ENCODE measurements at regions not wholly inside any gene's neighbourhood (a gene's known extent, or its start where the extent isn't known, plus 50 kb on each side); places are given as distances from the start of the nearest gene placed in this dataset.
A peak's percentile ranks its signal among the peaks of the same experiment; 100 is the strongest.

DNA sequence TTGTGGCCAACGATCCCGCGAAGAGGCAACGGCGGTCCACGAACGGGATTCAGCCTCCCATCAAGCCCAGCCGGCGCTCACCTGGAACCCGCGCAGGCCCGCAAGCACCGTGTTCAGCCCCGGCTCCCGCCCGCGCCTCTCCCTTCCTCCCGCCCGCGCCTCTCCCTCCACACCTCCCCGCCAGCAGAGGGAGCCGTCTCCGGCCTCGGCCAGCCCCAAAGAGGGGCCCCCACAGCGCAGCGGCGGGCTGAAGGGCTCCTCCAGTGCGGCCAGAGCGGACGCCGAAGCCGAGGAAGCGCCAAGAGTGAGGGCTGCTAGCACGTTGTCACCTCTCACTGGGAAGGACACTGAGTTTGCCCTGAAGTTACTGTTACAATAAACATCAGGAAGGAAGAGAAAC, 55.3 kb upstream of the LAPTM4A start (continued):
- no peak for TF ChIP-seq HMGA2 (CRISPR knock-in tag; IDR thresholded peaks at IDR 0.05)
- TF ChIP-seq FOXP1 (CRISPR knock-in tag; IDR thresholded peaks at IDR 0.05; ENCODE audit: borderline replicate concordance) = peak; percentile 81; the same call in 1 of the 2 replicates
- TF ChIP-seq TEAD1 (CRISPR knock-in tag; IDR thresholded peaks at IDR 0.05) = peak; percentile 87
- peak; percentile 79; the same call in 1 of the 2 replicates for TF ChIP-seq ZNF219 (CRISPR knock-in tag; IDR thresholded peaks at IDR 0.05; ENCODE audit: borderline replicate concordance)
- 0 out of 2 replicates have a peak, but pooled peaks have one; percentile 28 for TF ChIP-seq JUN (CRISPR knock-in tag; IDR thresholded peaks at IDR 0.05)
- TF ChIP-seq, protein P1, sequence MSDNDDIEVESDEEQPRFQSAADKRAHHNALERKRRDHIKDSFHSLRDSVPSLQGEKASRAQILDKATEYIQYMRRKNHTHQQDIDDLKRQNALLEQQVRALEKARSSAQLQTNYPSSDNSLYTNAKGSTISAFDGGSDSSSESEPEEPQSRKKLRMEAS (CRISPR knock-in tag; IDR thresholded peaks at IDR 0.05) = peak; percentile 98
- peak; percentile 60; the same call in 1 of the 2 replicates for TF ChIP-seq NFE2L1 (CRISPR knock-in tag; IDR thresholded peaks at IDR 0.05)
- TF ChIP-seq ELF4 (CRISPR knock-in tag; IDR thresholded peaks at IDR 0.05; ENCODE audit: low read depth) = no peak
- TF ChIP-seq MYBL2 (CRISPR knock-in tag; IDR thresholded peaks at IDR 0.05) = peak; percentile 56; the same call in 1 of the 2 replicates
- peak; percentile 98 for TF ChIP-seq HMGXB4 (CRISPR knock-in tag; IDR thresholded peaks at IDR 0.05)
- TF ChIP-seq FOXJ3 (CRISPR knock-in tag; IDR thresholded peaks at IDR 0.05; ENCODE audit: borderline replicate concordance) = no peak
- TF ChIP-seq RORB (CRISPR knock-in tag; IDR thresholded peaks at IDR 0.05) = no peak
- TF ChIP-seq, protein P2, sequence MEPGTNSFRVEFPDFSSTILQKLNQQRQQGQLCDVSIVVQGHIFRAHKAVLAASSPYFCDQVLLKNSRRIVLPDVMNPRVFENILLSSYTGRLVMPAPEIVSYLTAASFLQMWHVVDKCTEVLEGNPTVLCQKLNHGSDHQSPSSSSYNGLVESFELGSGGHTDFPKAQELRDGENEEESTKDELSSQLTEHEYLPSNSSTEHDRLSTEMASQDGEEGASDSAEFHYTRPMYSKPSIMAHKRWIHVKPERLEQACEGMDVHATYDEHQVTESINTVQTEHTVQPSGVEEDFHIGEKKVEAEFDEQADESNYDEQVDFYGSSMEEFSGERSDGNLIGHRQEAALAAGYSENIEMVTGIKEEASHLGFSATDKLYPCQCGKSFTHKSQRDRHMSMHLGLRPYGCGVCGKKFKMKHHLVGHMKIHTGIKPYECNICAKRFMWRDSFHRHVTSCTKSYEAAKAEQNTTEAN (CRISPR knock-in tag; IDR thresholded peaks at IDR 0.05) = peak; percentile 70; the same call in 1 of the 2 replicates
- TF ChIP-seq ZNF138 (CRISPR knock-in tag; conservative IDR thresholded peaks at IDR 0.05) = peak; percentile 88; the same call in 1 of the 2 replicates
- no peak for TF ChIP-seq MXD4 (CRISPR knock-in tag; IDR thresholded peaks at IDR 0.05; ENCODE audit: borderline replicate concordance)
- 0 out of 2 replicates have a peak, but pooled peaks have one; percentile 75 for TF ChIP-seq NR3C1 (CRISPR knock-in tag; conservative IDR thresholded peaks at IDR 0.05; ENCODE audit: low read depth)
- peak; percentile 84; the same call in 1 of the 2 replicates for TF ChIP-seq ZBTB21 (CRISPR knock-in tag; IDR thresholded peaks at IDR 0.05; ENCODE audit: borderline replicate concordance)

DNA sequence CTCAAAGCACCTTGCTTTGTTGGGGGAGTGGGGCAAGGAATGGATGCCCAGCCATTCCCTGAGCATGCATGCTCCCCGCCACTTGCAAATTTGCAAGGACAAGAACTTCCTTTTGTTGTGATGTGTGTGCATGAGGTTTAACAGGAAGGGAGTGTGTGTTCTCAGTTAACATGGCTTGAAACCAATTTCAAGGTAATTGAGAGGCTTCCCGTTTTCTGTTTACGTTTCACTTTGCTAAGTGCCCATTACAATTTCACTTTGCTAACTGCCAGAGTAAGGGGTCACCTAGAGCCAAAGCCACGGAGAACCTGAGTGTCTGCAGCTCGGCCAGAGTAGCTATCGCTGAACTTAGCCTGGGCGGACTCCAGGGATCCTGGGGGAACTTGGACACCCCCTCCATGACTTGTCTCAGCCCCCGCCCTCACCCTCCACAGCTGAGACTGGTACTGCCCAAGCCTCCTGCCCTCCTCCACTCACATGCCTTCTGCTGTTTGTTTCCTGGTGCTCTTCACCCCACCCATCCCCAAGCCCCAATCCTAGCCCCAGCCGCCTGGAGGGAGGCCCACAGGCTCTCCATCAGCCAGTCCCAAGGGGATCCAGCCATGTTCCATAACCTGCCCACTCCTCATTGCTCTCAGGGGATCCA, 53.6 kb upstream of the LAPTM4A start:
- TF ChIP-seq SOX15 (CRISPR knock-in tag; IDR thresholded peaks at IDR 0.05) = no peak
- TF ChIP-seq, protein P3, sequence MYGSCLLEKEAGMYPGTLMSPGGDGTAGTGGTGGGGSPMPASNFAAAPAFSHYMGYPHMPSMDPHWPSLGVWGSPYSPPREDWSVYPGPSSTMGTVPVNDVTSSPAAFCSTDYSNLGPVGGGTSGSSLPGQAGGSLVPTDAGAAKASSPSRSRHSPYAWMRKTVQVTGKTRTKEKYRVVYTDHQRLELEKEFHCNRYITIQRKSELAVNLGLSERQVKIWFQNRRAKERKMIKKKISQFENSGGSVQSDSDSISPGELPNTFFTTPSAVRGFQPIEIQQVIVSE (CRISPR knock-in tag; IDR thresholded peaks at IDR 0.05; ENCODE audit: borderline replicate concordance) = no peak
- TF ChIP-seq ZNF263 (CRISPR knock-in tag; IDR thresholded peaks at IDR 0.05; ENCODE audit: low read depth) = no peak
- TF ChIP-seq HMGXB4 (CRISPR knock-in tag; IDR thresholded peaks at IDR 0.05) = no peak
- TF ChIP-seq AFF4 (CRISPR knock-in tag; IDR thresholded peaks at IDR 0.05; ENCODE audit: borderline replicate concordance) = no peak
- TF ChIP-seq ZNF121 (CRISPR knock-in tag; IDR thresholded peaks at IDR 0.05) = no peak
- peaks cover 7% of the 10 kb centered on the region for H3K4me1 Mint-ChIP-seq
- H3K9me3 Mint-ChIP-seq = peaks cover 11% of the 10 kb centered on the region; the same call in 1 of the 2 replicates
- POLR2A ChIA-PET = no interaction called here
- no peaks in the 10 kb centered on the region; the same call in 1 of the 2 replicates for H3K36me3 Mint-ChIP-seq
- no peak for ATAC-seq
- CTCF ChIA-PET = interaction anchor here (0.9 to 3.8 kb wide), 8 partner anchors 24 to 149 kb away, joined by 3 to 28 read pairs (median 6); partner anchors contain the start of gene SDC1
- DNase-seq (ENCODE audit: low spot score) = no peak
- no peak overlapping the region for H3K4me3 Mint-ChIP-seq
- peaks cover 43% of the 10 kb centered on the region for H3K27me3 Mint-ChIP-seq (ENCODE audit: low read depth)
- no peak overlapping the region for H3K27ac Mint-ChIP-seq
